AG10803 (cell line): ENCODE measurements at regions not wholly inside any gene's neighbourhood (a gene's known extent, or its start where the extent isn't known, plus 50 kb on each side); places are given as distances from the start of the nearest gene placed in this dataset.
"Not testable (repeated sequence)": the region's sequence is repeated elsewhere in the genome, so short reads cannot be mapped to it uniquely, and the experiment has no call there.

ENCODE experiments used
- DNase-seq: peaks from one replicate; pipeline ENCODE4 v3.0.0; 2010; ENCODE audit warnings: low read depth
- H3K4me3 ChIP-seq: 2 replicates; pipeline ENCODE4 v1.5.1; 2011; ENCODE audit warnings: mild to moderate bottlenecking, low read length, control low read depth
- TF ChIP-seq, protein P1 (sequence below): conservative IDR thresholded peaks from 2 replicates; pipeline ENCODE4 v1.5.1; 2011; ENCODE audit warnings: mild to moderate bottlenecking, low read length, control low read depth, inconsistent platforms

DNA sequence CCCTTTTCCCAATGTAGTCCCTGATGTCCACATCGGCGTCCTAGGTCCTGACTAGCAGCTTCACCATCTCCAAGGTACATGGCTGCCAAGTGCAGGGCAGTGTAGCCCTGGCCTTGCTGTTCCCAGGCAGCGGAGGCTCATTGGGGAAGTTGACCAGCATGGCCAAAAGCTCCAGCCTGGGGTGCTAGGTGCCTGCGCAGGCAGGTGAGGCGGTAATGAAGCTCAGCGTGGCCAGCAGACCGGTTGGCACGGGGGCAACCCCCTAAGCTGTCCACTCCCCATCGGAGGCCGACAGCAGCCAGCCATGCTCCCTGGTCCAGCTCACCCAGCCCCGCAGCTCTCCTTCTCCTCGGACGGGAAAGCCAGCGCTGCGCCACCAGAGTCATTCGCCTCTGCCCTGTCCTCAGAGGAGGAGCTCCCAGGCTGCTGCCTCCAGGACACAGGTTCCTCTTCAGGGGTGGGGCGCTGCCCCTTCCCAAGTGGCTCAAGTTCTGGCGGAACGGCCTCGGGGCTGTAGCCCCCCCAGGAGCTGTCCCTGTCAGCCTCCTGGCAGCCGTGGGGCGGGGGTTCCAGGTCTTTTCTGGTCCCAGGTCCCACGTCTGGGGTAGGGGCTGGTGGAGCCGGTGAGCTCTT, 1218.2 kb downstream of the FOXD4L5 start:
- no peak overlapping the region for H3K4me3 ChIP-seq
- no peak for DNase-seq
- TF ChIP-seq, protein P1, sequence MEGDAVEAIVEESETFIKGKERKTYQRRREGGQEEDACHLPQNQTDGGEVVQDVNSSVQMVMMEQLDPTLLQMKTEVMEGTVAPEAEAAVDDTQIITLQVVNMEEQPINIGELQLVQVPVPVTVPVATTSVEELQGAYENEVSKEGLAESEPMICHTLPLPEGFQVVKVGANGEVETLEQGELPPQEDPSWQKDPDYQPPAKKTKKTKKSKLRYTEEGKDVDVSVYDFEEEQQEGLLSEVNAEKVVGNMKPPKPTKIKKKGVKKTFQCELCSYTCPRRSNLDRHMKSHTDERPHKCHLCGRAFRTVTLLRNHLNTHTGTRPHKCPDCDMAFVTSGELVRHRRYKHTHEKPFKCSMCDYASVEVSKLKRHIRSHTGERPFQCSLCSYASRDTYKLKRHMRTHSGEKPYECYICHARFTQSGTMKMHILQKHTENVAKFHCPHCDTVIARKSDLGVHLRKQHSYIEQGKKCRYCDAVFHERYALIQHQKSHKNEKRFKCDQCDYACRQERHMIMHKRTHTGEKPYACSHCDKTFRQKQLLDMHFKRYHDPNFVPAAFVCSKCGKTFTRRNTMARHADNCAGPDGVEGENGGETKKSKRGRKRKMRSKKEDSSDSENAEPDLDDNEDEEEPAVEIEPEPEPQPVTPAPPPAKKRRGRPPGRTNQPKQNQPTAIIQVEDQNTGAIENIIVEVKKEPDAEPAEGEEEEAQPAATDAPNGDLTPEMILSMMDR: no peak

- H3K4me3 ChIP-seq: no peak overlapping the region
- DNase-seq: no peak
- TF ChIP-seq, protein P1: no peak
Measured at GRCh38 chr9:64061013-64061627, 1223.9 kb downstream of the FOXD4L5 start.

DNA sequence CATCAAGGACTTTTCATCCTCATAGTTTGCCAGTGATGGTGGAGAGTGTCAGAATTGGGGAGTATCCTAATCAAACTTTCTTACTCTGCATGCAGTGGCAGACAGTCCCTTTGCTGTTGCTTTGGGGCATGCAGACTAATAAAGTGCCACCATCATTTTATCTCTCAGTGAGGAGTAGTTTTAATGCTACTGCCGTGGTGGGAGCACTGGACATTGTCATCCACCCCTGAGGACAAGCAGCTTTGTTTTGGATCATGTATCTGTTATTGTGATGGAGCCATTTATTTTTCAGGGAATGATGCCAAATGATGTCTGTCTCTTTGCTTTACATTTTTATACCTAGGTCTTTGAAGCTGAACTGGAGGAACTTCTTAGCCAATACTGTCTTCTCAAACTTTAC, 1226.9 kb downstream of the FOXD4L5 start:
- H3K4me3 ChIP-seq, DNase-seq: not testable (repeated sequence)

GRCh38 chr9:64057553-64057952, 1227.5 kb downstream of the FOXD4L5 start:
- no peak overlapping the region for H3K4me3 ChIP-seq
- TF ChIP-seq, protein P1: no peak
- DNase-seq: no peak

- DNase-seq, H3K4me3 ChIP-seq: not testable (repeated sequence)
Measured at GRCh38 chr9:64028925-64029324, 1256.1 kb downstream of the FOXD4L5 start.

- H3K4me3 ChIP-seq, DNase-seq: not testable (repeated sequence)
Measured at GRCh38 chr9:64020696-64021491, 1264.1 kb downstream of the FOXD4L5 start.

GRCh38 chr9:64017666-64018065, 1267.3 kb downstream of the FOXD4L5 start:
- DNase-seq, H3K4me3 ChIP-seq: not testable (repeated sequence)

DNA sequence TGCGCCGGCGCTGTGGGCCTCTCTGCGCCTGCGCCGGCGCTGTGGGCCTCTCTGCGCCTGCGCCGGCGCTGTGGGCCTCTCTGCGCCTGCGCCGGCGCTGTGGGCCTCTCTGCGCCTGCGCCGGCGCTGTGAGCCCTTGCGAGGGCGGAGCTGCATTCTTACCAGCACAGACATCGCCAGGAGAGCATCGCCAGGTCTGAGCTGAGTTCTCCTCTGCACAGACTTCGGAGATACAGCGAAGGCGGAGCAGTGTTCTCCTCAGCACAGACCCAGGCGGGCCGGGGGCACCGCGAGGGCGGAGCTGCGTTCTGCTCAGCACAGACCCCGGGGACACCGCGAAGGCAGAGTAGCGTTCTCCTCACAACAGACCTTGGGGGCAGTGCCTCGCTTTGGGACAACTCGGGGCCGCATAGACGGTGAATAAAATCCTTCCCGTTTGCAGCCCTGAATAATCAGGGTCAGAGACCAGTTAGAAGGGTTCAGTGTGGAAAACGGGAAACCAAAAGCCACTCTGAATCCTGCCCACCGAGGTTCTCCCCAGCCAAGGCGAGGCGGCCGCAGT, 1268.1 kb downstream of the FOXD4L5 start:
- peak overlapping the region; percentile 20 for H3K4me3 ChIP-seq
- DNase-seq: not testable (repeated sequence)

DNA sequence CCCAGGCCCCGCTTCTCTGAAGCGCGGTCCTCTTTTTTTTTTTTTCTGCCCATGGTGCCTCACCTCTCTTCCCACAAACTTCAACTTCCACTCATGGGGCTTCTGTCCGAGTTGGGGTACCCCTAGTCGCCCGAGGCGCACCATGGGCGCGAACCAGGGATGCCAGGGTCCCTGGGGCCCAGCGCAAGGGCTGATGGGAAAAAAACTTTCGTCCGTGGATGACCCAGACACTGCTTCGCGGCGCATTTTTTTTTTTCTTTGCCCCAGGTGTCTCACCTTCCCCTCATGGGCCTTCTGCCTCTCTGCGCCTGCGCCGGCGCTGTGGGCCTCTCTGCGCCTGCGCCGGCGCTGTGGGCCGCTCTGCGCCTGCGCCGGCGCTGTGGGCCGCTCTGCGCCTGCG, 1268.8 kb downstream of the FOXD4L5 start:
- peak overlapping the region; percentile 35 for H3K4me3 ChIP-seq
- not testable (repeated sequence) for DNase-seq

DNA sequence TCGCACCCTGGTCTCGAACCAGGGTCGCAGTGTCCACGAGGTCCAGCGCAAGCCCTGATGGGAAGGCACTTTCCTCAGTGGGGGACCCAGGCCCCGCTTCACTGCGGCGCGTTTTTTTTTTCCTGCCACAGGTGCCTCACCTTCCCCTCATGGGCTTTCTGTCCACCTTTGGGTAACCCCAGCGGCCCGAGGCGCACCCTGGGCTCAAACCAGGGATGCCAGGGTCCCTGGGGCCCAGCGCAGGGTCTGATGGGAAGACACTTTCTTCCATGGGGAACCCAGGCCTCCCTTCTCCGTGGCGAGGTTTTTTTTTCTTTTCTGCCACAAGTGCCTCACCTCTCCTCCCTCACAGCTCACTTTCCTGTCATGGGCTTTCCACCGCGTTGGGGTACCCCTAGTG, 1269.9 kb downstream of the FOXD4L5 start:
- TF ChIP-seq, protein P1: no peak
- DNase-seq: no peak
- H3K4me3 ChIP-seq: no peak overlapping the region

GRCh38 chr9:64014386-64015091, 1270.5 kb downstream of the FOXD4L5 start:
- not testable (repeated sequence) for H3K4me3 ChIP-seq, DNase-seq

DNA sequence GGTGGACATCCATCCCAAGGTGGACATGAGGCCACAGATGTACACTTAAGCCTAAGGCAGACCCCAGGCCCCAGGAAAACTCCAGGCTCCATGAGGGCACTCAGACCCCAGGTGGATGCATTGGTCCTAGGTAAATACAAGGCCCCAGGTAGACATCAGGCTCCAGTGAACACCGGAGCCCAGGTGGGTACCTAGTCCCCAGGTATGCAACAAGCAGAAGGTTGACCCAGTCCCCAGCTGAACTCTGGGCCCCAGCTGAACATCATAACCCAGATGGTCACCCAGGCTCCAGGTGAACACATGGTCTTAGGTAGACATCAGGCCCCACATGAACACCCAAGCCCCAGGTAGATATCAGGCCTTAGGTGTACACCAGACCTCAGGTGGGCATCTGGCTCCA, 1271.9 kb downstream of the FOXD4L5 start:
- not testable (repeated sequence) for H3K4me3 ChIP-seq, DNase-seq

DNA sequence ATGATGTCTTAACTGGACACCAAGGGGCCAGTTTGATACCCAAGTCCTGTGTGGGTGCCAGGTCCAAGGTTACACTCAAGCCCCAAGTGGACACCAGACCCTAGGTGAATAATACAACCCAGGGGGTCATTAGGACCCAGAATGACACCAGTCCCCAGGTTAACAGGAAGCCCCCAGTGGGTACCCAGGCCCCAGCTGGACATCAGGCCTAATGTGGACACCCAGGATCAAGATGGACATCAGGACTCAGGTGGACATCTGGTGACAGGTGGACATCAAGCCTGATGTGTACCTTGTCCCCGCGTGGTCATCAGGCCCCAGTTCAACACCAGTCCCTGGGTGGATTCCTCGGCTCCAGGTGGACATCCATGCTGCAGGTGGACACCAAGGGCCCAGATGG, 1273.0 kb downstream of the FOXD4L5 start:
- not testable (repeated sequence) for DNase-seq

GRCh38 chr9:63979741-63980140, 1305.3 kb downstream of the FOXD4L5 start:
- not testable (repeated sequence) for DNase-seq, H3K4me3 ChIP-seq

More for the DNA sequence above, 1273.0 kb downstream of the FOXD4L5 start:
- not testable (repeated sequence) for H3K4me3 ChIP-seq
